Right lobe of liver (tissue), 4 donors: ENCODE measurements at regions not wholly inside any gene's neighbourhood (a gene's known extent, or its start where the extent isn't known, plus 50 kb on each side); places are given as distances from the start of the nearest gene placed in this dataset.

Experiments
- CTCF ChIP-seq, 4 donors: fragments of 200-600 bp in 3 of 4; fragments of 450-650 bp in 1 of 4; IDR thresholded peaks; one replicate each; pipeline versions ENCODE4 v1.5.1 to v1.8.0; 2016 to 2022; ENCODE audit warnings: antibody characterized with exemption in 4 of 4, mild to moderate bottlenecking in 2 of 4
- POLR2A ChIP-seq: fragments of 450-650 bp; IDR thresholded peaks from one replicate; pipeline ENCODE4 v1.6.1; 2017; ENCODE audit warnings: antibody characterized with exemption, mild to moderate bottlenecking
- donor health status: DM: no; HTN: no; CAD: no.
- donor health status: DM: no; HTN: no; CAD: no.
- donor health status: DM: no; HTN: yes; CAD: no.

DNA sequence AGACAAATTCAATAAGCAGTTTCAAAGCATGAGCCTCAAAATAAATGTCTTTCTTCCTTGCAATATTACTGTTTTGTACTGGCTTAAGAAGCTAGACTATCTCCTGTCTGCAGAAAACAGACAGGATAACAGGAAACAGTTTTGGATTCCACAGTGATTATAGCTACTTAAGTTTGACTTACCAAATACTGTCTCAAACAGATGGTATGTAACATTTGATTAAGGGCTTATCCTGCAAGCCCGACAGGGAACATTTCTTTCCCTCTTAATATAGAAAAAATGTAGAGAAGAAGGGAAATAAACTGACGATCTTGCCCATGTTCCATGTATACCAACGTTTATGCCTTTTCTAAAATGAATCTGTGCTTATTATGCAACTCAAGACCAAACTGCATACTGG lies 179.9 kb upstream of the EEA1 start:
- no peak for TF ChIP-seq CTCF (IDR thresholded peaks at IDR 0.05)
- no peak for TF ChIP-seq POLR2A
